RCC 7860 (cell line): ENCODE measurements at regions not wholly inside any gene's neighbourhood (a gene's known extent, or its start where the extent isn't known, plus 50 kb on each side); places are given as distances from the start of the nearest gene placed in this dataset.
"Not testable (repeated sequence)": the region's sequence is repeated elsewhere in the genome, so short reads cannot be mapped to it uniquely, and the experiment has no call there.

Experiments
- DNase-seq: peaks from one replicate; pipeline ENCODE4 v3.0.0-alpha.2; 2015; ENCODE audit warnings: low spot score
- FAIRE-seq: peaks from 2 replicates; lab custom pipeline; 2012; peaks lifted over from hg19 to GRCh38; lab: Jason Lieb, UNC

GRCh38 chr4:155478336-155478835 is 101.6 kb upstream of the MAP9 start:
- no peak for FAIRE-seq

GRCh38 chr4:155474758-155475157 is 98.0 kb upstream of the MAP9 start:
- FAIRE-seq, result no peak

More at GRCh38 chr4:155478336-155478835, 101.6 kb upstream of the MAP9 start:
- no peak for DNase-seq

GRCh38 chr4:155473420-155474095 is 96.8 kb upstream of the MAP9 start:
- DNase-seq (no peak), FAIRE-seq (no peak)

More at GRCh38 chr4:155474758-155475157, 98.0 kb upstream of the MAP9 start:
- DNase-seq, result no peak

DNA sequence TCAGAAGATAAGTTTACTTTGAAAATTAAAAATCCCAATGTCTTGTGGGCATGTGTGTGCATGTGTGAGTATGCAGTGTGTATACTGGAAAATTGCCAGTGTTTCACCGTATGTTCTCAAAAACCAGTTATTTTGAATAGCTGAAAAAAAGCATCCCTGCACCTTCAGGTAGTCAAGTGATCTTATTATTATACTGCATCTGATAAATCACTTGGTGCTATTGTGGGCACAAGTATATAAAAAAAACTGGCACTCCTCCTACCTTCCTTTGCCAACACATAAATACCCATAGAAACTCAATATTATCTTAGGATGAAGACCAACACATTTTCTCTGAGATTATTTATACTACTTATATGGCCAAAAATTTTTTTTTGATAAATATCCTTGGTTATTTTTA is 91.5 kb upstream of the MAP9 start:
- DNase-seq (no peak), FAIRE-seq (no peak)

- FAIRE-seq, result no peak
- DNase-seq, result no peak
These were observed 73.9 kb upstream of the MAP9 start for GRCh38 chr4:155450676-155451075.

- FAIRE-seq, result no peak
These were observed 68.5 kb upstream of the MAP9 start for GRCh38 chr4:155445306-155445705.

GRCh38 chr4:155444721-155445120 is 68.0 kb upstream of the MAP9 start:
- no peak for DNase-seq
- FAIRE-seq, result no peak

More at GRCh38 chr4:155445306-155445705, 68.5 kb upstream of the MAP9 start:
- DNase-seq, result no peak

DNA sequence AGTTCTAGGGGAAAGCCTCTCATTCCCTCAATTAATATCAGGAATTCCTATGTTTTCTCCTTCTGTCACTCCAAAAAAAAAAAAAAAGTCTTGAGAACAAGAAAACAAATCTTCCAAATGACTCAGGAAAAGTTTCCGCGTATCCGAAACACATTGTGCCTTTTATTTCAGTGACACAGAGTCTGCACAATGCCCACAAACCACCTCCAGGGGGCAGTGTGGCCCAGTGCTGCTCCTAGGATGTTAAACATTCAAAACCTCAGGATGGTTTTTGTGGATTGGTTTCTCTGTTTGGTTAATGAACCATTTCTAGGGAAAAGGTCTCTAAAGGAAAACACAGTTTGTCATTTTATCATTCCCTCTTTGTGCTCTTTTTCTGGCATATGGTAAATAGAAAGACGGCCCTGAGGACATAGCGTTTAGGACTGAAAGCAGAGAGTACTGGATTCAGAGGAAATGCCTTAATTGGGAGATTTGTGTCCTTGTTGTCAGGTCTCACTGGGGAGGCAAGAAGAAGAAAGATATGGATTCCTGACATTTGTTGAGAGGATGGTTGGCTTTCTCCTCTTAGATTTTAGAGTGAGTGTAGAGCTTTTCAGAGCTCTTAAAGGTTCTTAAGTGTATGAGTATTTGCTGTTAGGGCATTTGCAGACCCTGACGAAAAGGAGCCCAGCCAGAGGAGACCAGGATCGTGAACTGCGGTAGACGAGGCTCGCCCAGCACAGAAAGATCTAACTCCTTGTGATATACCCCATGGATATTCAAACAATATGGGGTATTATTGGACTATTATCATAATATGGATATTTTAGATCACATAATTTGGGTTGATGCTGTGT is 65.7 kb upstream of the MAP9 start:
- peak; percentile 16 for DNase-seq

DNA sequence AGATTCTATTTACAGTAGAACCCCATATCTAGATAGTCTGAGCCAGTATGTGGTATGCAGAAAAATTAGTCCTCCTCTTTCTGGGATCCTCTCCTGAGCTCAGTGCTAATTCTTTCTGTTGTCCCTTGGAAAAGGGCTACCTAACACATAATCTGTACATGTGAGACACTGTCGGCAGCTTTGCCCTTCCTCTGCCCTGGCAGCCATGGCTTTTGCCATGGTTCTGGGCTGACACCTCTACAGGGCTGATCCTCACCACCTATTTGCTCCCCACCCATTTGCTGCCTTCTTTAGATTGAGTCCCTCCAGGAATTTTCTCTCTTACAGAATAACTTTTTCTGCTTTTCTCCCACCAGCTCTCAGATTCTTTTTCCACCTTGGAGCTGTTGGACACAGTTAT is 64.7 kb upstream of the MAP9 start:
- FAIRE-seq (no peak), DNase-seq (no peak)

More for the DNA sequence above, 65.7 kb upstream of the MAP9 start:
- peak; percentile 71 for FAIRE-seq

DNA sequence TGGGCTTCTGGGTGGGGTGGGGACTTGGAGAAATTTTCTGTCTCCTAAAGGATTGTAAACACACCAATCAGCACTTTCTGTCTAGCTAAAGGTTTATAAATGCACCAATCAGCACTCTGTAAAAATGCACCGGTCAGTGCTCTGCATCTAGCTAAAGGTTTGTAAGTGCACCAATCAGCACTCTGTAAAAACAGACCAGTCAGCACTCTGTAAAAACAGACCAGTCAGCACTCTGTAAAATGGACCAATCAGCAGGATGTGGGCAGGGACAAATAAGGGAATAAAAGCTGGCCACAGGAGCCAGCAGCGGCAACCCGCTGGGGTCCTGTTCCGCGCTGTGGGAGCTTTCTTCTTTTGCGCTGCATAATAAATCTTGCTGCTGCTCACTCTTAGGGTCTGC is 63.0 kb upstream of the MAP9 start:
- FAIRE-seq, DNase-seq: not testable (repeated sequence)

DNA sequence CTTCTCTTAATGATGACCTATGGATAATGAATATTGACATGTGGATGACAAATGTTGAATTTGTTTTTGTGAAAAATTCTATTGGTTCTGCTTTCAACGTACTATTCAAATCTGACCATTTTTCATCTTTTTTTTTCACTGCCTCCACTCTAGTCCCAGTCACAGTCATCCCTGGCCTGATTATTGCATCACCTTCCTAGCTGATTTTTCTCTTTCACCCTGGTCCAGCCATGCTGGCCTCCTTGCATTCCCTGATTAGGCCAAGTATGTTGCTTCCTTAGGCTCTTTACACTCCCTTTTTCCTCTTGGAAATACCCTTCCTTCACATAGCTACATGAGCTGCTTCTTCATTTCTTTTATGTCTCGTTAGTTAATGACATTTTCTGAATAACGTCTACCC is 58.1 kb upstream of the MAP9 start:
- no peak for FAIRE-seq
- no peak for DNase-seq

DNA sequence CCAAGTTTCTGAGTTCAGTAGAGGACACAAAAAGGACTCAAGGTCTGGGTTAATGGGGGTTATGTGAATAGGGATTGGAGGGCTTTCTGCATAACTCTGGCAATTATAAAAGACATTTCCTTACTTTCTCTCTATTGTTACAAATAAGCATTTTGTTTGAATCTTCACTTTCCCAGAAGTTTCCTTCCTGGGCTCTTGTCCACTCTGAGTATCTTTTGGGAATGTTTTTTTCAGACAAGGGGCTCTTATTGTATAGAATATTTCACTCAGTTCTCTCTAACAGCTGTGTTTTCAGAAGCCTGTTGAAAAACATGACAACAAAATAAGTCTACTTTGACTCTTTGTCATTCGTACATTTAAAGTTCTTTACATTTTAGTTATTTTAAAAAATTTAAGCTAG is 57.6 kb upstream of the MAP9 start:
- no peak for FAIRE-seq
- DNase-seq, result no peak

- DNase-seq, result peak; percentile 10
- FAIRE-seq, result no peak
These were observed 57.0 kb upstream of the MAP9 start for GRCh38 chr4:155433636-155434360.

- DNase-seq (no peak), FAIRE-seq (no peak)
These were observed 54.4 kb upstream of the MAP9 start for GRCh38 chr4:155430895-155431795.

- no peak for FAIRE-seq
- no peak for DNase-seq
These were observed 51.4 kb upstream of the MAP9 start for GRCh38 chr4:155428128-155428527.

GRCh38 chr4:155426953-155427352 is 50.2 kb upstream of the MAP9 start:
- FAIRE-seq (no peak), DNase-seq (no peak)
